GM21367 (cell line): ENCODE measurements at regions not wholly inside any gene's neighbourhood (a gene's known extent, or its start where the extent isn't known, plus 50 kb on each side); places are given as distances from the start of the nearest gene placed in this dataset.

Experiments
- ATAC-seq: cut with Tn5 transposase; IDR thresholded peaks from one replicate; pipeline ENCODE4 v1.9.1; 2021; ENCODE audit not compliant: unreplicated experiment

GRCh38 chr13:21999666-22000065 is 328.8 kb downstream of the FGF9 start:
- ATAC-seq: no peak

GRCh38 chr13:22000191-22000590 is 329.3 kb downstream of the FGF9 start:
- no peak for ATAC-seq

- ATAC-seq: no peak
These were observed 330.5 kb downstream of the FGF9 start for GRCh38 chr13:22001336-22001735.

- ATAC-seq: no peak
These were observed 332.0 kb downstream of the FGF9 start for GRCh38 chr13:22002893-22003292.

GRCh38 chr13:22009500-22009899 is 338.6 kb downstream of the FGF9 start:
- no peak for ATAC-seq

GRCh38 chr13:22009937-22010336 is 339.1 kb downstream of the FGF9 start:
- ATAC-seq: no peak

- ATAC-seq: no peak
These were observed 341.8 kb downstream of the FGF9 start for GRCh38 chr13:22012686-22013085.

GRCh38 chr13:22014469-22014868 is 343.6 kb downstream of the FGF9 start:
- ATAC-seq: no peak

- peak; percentile 90 for ATAC-seq
These were observed 346.4 kb downstream of the FGF9 start for GRCh38 chr13:22017226-22017625.

GRCh38 chr13:22018076-22018835 is 347.4 kb downstream of the FGF9 start:
- no peak for ATAC-seq

- no peak for ATAC-seq
These were observed 347.9 kb downstream of the FGF9 start for GRCh38 chr13:22018836-22019210.

GRCh38 chr13:22024381-22024994 is 353.6 kb downstream of the FGF9 start:
- ATAC-seq: no peak

GRCh38 chr13:22027566-22027965 is 356.7 kb downstream of the FGF9 start:
- ATAC-seq: no peak

GRCh38 chr13:22028831-22029230 is 358.0 kb downstream of the FGF9 start:
- ATAC-seq: no peak

GRCh38 chr13:22030321-22030720 is 359.4 kb downstream of the FGF9 start:
- no peak for ATAC-seq

- ATAC-seq: no peak
These were observed 360.9 kb downstream of the FGF9 start for GRCh38 chr13:22031702-22032286.

- no peak for ATAC-seq
These were observed 362.0 kb downstream of the FGF9 start for GRCh38 chr13:22032905-22033304.

- ATAC-seq: no peak
These were observed 369.1 kb downstream of the FGF9 start for GRCh38 chr13:22039961-22040360.

- ATAC-seq: no peak
These were observed 370.0 kb downstream of the FGF9 start for GRCh38 chr13:22040810-22041364.

GRCh38 chr13:22041741-22042140 is 370.9 kb downstream of the FGF9 start:
- no peak for ATAC-seq

- no peak for ATAC-seq
These were observed 376.4 kb downstream of the FGF9 start for GRCh38 chr13:22047082-22047784.

- no peak for ATAC-seq
These were observed 376.9 kb downstream of the FGF9 start for GRCh38 chr13:22047785-22048104.
